C4-2B (cell line): ENCODE measurements at regions not wholly inside any gene's neighbourhood (a gene's known extent, or its start where the extent isn't known, plus 50 kb on each side); places are given as distances from the start of the nearest gene placed in this dataset.
A peak's percentile ranks its signal among the peaks of the same experiment; 100 is the strongest.

ENCODE experiments used
- H3K27ac ChIP-seq: fragments of 450-650 bp; 2 replicates; pipeline ENCODE4 v1.5.1; 2017
- CTCF ChIP-seq: fragments of 450-650 bp; conservative IDR thresholded peaks from 2 replicates; pipeline ENCODE4 v1.5.1; 2017; ENCODE audit warnings: mild to moderate bottlenecking
- ZFX ChIP-seq: fragments of 450-650 bp; IDR thresholded peaks from 2 replicates; pipeline ENCODE4 v1.6.1; 2017

- H3K27ac ChIP-seq = no peak overlapping the region
- TF ChIP-seq ZFX (no peak), CTCF (no peak)
These were observed 224.8 kb upstream of the B3GALT2 start for GRCh38 chr1:193411215-193411614.

DNA sequence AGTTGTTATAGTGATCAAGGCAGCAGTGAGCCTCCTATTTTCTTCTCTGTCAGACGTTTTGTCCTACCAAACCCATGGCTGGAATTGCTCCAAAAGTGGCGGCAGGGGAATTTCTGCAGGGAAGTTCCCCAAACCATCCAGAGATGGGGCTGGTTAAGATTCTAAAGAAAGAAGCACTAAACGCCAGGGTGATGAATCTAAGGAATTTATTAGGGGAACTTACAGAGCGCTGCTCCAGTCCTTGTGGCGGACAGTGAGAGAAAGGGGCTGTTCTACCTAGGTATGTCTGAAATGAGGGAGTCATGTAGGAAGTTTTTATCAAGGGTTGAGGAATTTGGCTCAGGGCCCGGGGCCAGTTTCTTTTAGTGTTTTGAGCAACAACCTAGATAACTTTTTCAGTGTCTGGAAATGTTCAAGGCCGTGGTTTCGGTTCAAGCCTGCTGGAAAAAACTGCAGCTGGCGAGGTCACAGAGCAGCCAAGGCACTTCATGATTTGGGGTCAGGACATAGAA lies 222.4 kb upstream of the B3GALT2 start:
- no peak overlapping the region for H3K27ac ChIP-seq
- TF ChIP-seq CTCF (no peak), ZFX (no peak)

- no peak overlapping the region for H3K27ac ChIP-seq
- TF ChIP-seq CTCF = peak; percentile 87
- no peak for TF ChIP-seq ZFX
These were observed 220.5 kb upstream of the B3GALT2 start for GRCh38 chr1:193406901-193407300.

DNA sequence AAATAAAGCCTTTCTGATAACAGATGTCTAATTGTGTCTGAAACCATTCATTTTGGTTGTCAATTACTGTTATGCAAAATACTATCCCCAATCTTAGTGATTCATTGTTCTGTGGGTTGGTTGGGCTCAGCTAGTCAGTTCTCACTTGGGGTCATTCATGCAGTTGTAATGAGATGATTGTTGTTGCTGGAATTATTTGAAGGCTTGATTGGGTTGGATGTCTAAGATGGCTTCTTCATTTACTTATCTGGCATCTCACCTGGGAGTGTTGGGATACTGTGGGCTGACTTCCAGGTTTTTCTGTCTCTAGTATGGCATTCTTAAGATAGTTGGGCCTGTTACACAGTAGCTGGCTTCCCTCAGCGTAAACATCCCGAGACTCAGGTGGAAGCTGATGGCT lies 217.8 kb upstream of the B3GALT2 start:
- TF ChIP-seq ZFX = no peak
- TF ChIP-seq CTCF = no peak
- H3K27ac ChIP-seq = no peak overlapping the region

DNA sequence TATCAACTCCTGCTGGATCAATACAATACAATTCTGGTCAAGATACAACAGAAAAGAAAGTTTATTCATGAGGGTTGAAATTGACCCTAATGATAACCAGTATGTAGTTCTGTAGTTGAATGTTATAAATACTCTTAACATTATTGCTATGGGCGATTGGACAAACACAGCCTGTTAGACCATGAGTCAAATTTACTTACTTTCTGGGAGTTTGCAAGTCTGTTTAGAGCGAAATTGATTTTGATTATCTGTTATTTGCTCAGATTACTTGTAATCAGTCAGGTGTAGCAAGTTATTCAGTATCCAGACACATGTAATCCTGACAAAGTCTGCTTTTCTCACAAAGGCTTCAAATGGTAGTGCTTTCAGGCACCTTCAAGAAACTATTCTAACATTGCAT lies 216.6 kb upstream of the B3GALT2 start:
- H3K27ac ChIP-seq = no peak overlapping the region
- TF ChIP-seq ZFX (no peak), CTCF (no peak)

GRCh38 chr1:193402037-193402436 lies 215.6 kb upstream of the B3GALT2 start:
- no peak for TF ChIP-seq ZFX
- TF ChIP-seq CTCF = no peak
- H3K27ac ChIP-seq = no peak overlapping the region

GRCh38 chr1:193394336-193394735 lies 207.9 kb upstream of the B3GALT2 start:
- no peak for TF ChIP-seq CTCF
- no peak for TF ChIP-seq ZFX
- H3K27ac ChIP-seq = no peak overlapping the region
